ENCODE measurements at regions not wholly inside any gene's neighbourhood (a gene's known extent, or its start where the extent isn't known, plus 50 kb on each side); places are given as distances from the start of the nearest gene placed in this dataset.

GRCh38 chr6:134368670-134369069 lies 50.8 kb upstream of the SGK1 start:
- H3K9me2 ChIP-seq (ENCODE audit: insufficient read depth) = no peaks in the 10 kb centered on the region; the same call in 1 of the 2 replicates
- no peaks in the 10 kb centered on the region; the same call in none of the 2 replicates for H3F3A ChIP-seq (ENCODE audit: insufficient read depth, low read depth)
- H3K36me3 ChIP-seq (ENCODE audit: low read depth) = no peaks in the 10 kb centered on the region
- POLR2A ChIA-PET (ENCODE audit: unreplicated experiment) = no interaction called here
- BruUV-seq (replicated peaks) = no TSS peak
- H3K27me3 ChIP-seq (ENCODE audit: insufficient read depth, low read depth) = no peaks in the 10 kb centered on the region
- no peak overlapping the region for H3K4me3 ChIP-seq
- no peaks in the 10 kb centered on the region for H3K9me3 ChIP-seq (ENCODE audit: insufficient read depth, low read depth)
- H4K20me1 ChIP-seq (ENCODE audit: insufficient read depth) = no peaks in the 10 kb centered on the region
- no peaks in the 10 kb centered on the region for H3K79me2 ChIP-seq (ENCODE audit: low read depth)
- CTCF ChIA-PET = no interaction called here
- TF ChIP-seq CTCF (conservative IDR thresholded peaks at IDR 0.05) (no peak), EZH2 (IDR thresholded peaks at IDR 0.05; ENCODE audit: low read depth) (no peak)
- no peak for DNase-seq
- H3K4me2 ChIP-seq = no peak overlapping the region
- H3K27ac ChIP-seq = no peak overlapping the region
- intact Hi-C loops (cut with micrococcal nuclease; ENCODE audit: unreplicated experiment) = no loop called here
- peaks cover 10% of the 10 kb centered on the region for H3K4me1 ChIP-seq (replicated peaks; ENCODE audit: insufficient read depth)
- H2AFZ ChIP-seq = no peak overlapping the region
